Heart left ventricle (tissue), 16 donors: ENCODE measurements at regions not wholly inside any gene's neighbourhood (a gene's known extent, or its start where the extent isn't known, plus 50 kb on each side); places are given as distances from the start of the nearest gene placed in this dataset.

ENCODE experiments used
- ATAC-seq, 4 donors: fragments of 200-7000 bp; cut with Tn5 transposase; one replicate each; pipeline ENCODE4 v1.9.1; 2020 to 2022; ENCODE audit warnings: moderate library complexity in 4 of 4, mild to moderate bottlenecking in 3 of 4, moderate number of reproducible peaks in 1 of 4
- DNase-seq, 5 donors: peaks; one replicate each; pipeline ENCODE4 v3.0.0-alpha.2; 2020
- H3K27ac ChIP-seq, 12 donors: fragments of 200-600 bp; sonication (generic) in 4 of 12; one replicate each; pipeline versions ENCODE4 v1.5.0 to v1.8.0; 2016 to 2022; ENCODE audit warnings: mild to moderate bottlenecking in 2 of 12
- H3K27me3 ChIP-seq, 9 donors: fragments of 200-600 bp; sonication (generic) in 2 of 9; one replicate each; pipeline versions ENCODE4 v1.5.1 to v1.8.0; 2016 to 2022; ENCODE audit warnings: mild to moderate bottlenecking in 3 of 9
- H3K36me3 ChIP-seq, 9 donors: fragments of 200-600 bp; sonication (generic) in 2 of 9; one replicate each; pipeline versions ENCODE4 v1.5.0 to v1.8.0; 2018 to 2022; ENCODE audit warnings: mild to moderate bottlenecking in 2 of 9
- H3K4me1 ChIP-seq, 12 donors: fragments of 200-600 bp; sonication (generic) in 4 of 12; one replicate each; pipeline versions ENCODE4 v1.5.0 to v1.8.0; 2016 to 2022; ENCODE audit warnings: mild to moderate bottlenecking in 3 of 12
- H3K4me3 ChIP-seq, 12 donors: fragments of 200-600 bp; sonication (generic) in 4 of 12; one replicate each; pipeline versions ENCODE4 v1.5.0 to v1.8.0; 2017 to 2022; ENCODE audit warnings: mild to moderate bottlenecking in 9 of 12, moderate library complexity in 4 of 12
- H3K9me3 ChIP-seq, 12 donors: fragments of 200-600 bp; sonication (generic) in 4 of 12; one replicate each; pipeline versions ENCODE4 v1.5.0 to v1.8.0; 2016 to 2022; ENCODE audit warnings: mild to moderate bottlenecking in 1 of 12
- POLR2A ChIP-seq, 2 donors: fragments of 450-650 bp; IDR thresholded peaks; one replicate each; pipeline ENCODE4 v1.6.1; 2017; ENCODE audit warnings: antibody characterized with exemption in 2 of 2, mild to moderate bottlenecking in 2 of 2, moderate library complexity in 2 of 2
- WGBS, 4 donors: extraction: QIAGEN DNeasy Blood & Tissue Kit in 2 of 4; methylation state at CpG; one replicate each; pipeline versions ENCODE4 v1.1.5 to v1.1.7; 2013 to 2018; 5-methylcytosine and 5-hydroxymethylcytosine counted together
- intact Hi-C, 10 donors: fragments of 100-400 bp; cut with DNase I; formaldehyde crosslinking; loops; one replicate each; pipeline versions ENCODE4 v1.11.1 to v1.14.2; 2022
- TF ChIP-seq, protein P1 (sequence below), 12 donors: fragments of 200-600 bp; sonication (generic) in 4 of 12; IDR thresholded peaks; one replicate each; pipeline versions ENCODE4 v1.5.0 to v1.8.0; 2018 to 2022; ENCODE audit warnings: antibody characterized with exemption in 12 of 12, mild to moderate bottlenecking in 5 of 12
- donor health status: ischemic (EF 13 %, LVEDD 7.1; RV severe dilation, severe dysfunction).
- donor health status: healthy with polysubstance abuse.
- donor health status: DM: no; HTN: yes; CAD: no.
- donor health status: DM: no; HTN: no; CAD: no.
- donor health status: ischemic (EF 25% LVEDD 6.9; RV normal size, moderate dysfunction).
- donor health status: ischemic (EF 25% LVEDD 5.7; RV mildly dilated, moderate dysfunction).
- donor health status: healthy.
- donor health status: DM: yes; HTN: yes; CAD: no.
- donor health status: ischemic (EF 35%, LVEDD 5.7; RV mildly dilated, moderate dysfunction).
- donor health status: nonischemic (EF 11% LVEDD 7.7; RV severe dilation, severe dysfunction).
- donor health status: DM: yes; HTN: yes; CAD: no.
- donor health status: PGD.
- donor health status: ischemic (EF 29% LVEDD 5.4; RV normal size, mild dysfunction).
- donor health status: nonischemic (EF 23%, LVEDD 6.1; RV moderate dilation, normal function).

GRCh38 chr13:63542770-63543169, 2127.1 kb upstream of the PCDH20 start:
- 21 to 49% (median 43%) methylated on average over 1 of the region's 1 CpG for WGBS, 4 donors

GRCh38 chr13:63541336-63541735, 2125.7 kb upstream of the PCDH20 start:
- ATAC-seq (no peak), DNase-seq (no peak)
- Histone ChIP-seq H3K27ac (no peak overlapping the region), H3K4me3 (no peak overlapping the region), H3K9me3 (peaks cover 0 to 2% (median 0%) of the 10 kb centered on the region in 12 donors), H3K36me3 (no peaks in the 10 kb centered on the region), H3K27me3 (no peaks in the 10 kb centered on the region), H3K4me1 (no peaks in the 10 kb centered on the region)
- intact Hi-C loops: loop anchor here in 1 of 10 donors (10.0 kb wide), 1 partner anchor 1043 kb away; no protein-coding TSS in a partner anchor
- 41 to 50% (median 44%) methylated on average over 6 of the region's 6 CpGs for WGBS, 4 donors
- TF ChIP-seq POLR2A (IDR thresholded peaks at IDR 0.05): no peak
- TF ChIP-seq, protein P1, sequence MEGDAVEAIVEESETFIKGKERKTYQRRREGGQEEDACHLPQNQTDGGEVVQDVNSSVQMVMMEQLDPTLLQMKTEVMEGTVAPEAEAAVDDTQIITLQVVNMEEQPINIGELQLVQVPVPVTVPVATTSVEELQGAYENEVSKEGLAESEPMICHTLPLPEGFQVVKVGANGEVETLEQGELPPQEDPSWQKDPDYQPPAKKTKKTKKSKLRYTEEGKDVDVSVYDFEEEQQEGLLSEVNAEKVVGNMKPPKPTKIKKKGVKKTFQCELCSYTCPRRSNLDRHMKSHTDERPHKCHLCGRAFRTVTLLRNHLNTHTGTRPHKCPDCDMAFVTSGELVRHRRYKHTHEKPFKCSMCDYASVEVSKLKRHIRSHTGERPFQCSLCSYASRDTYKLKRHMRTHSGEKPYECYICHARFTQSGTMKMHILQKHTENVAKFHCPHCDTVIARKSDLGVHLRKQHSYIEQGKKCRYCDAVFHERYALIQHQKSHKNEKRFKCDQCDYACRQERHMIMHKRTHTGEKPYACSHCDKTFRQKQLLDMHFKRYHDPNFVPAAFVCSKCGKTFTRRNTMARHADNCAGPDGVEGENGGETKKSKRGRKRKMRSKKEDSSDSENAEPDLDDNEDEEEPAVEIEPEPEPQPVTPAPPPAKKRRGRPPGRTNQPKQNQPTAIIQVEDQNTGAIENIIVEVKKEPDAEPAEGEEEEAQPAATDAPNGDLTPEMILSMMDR (IDR thresholded peaks at IDR 0.05): no peak

More at GRCh38 chr13:63542770-63543169, 2127.1 kb upstream of the PCDH20 start:
- Histone ChIP-seq H3K4me3 (no peak overlapping the region), H3K9me3 (peaks cover 0 to 5% (median 0%) of the 10 kb centered on the region in 12 donors), H3K27ac (no peak overlapping the region), H3K27me3 (no peaks in the 10 kb centered on the region), H3K4me1 (no peaks in the 10 kb centered on the region), H3K36me3 (no peaks in the 10 kb centered on the region)
- ATAC-seq (no peak), DNase-seq (no peak)
- no peak for TF ChIP-seq POLR2A (IDR thresholded peaks at IDR 0.05)
- TF ChIP-seq, protein P1 (IDR thresholded peaks at IDR 0.05): no peak
- intact Hi-C loops: loop anchor here in 1 of 10 donors (10.0 kb wide), 1 partner anchor 1042 kb away; no protein-coding TSS in a partner anchor

- Histone ChIP-seq H3K4me1 (no peaks in the 10 kb centered on the region), H3K27me3 (no peaks in the 10 kb centered on the region), H3K4me3 (no peak overlapping the region), H3K36me3 (no peaks in the 10 kb centered on the region), H3K9me3 (no peaks in the 10 kb centered on the region), H3K27ac (no peak overlapping the region)
- DNase-seq: no peak
- 33 to 41% (median 38%) methylated on average over 1 of the region's 1 CpG for WGBS, 4 donors
- TF ChIP-seq, protein P1 (IDR thresholded peaks at IDR 0.05): no peak
- no peak for TF ChIP-seq POLR2A (IDR thresholded peaks at IDR 0.05)
- intact Hi-C loops: loop anchor here in 1 of 10 donors (10.0 kb wide), 1 partner anchor 1045 kb away; no protein-coding TSS in a partner anchor
- ATAC-seq: no peak
These were observed 2124.4 kb upstream of the PCDH20 start for GRCh38 chr13:63540061-63540460.

DNA sequence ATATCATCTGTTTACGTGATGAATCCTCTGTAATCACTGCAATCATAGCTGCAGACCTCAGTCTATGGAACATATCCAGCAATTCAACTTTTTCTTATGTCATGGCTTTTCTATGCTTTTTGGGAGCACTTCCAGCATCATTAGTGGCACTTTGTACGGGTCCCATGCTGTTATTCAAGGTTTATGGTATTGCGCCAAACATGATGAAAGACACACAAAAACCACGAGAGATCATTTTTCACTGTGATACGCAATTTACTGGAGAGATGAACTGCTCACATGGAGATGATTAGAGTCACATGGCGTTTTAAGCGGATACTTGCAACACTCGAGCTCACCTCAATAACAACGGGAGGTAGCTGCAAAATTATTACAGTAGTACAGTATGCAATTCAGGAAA, 2101.7 kb upstream of the PCDH20 start:
- Histone ChIP-seq H3K4me1 (no peaks in the 10 kb centered on the region), H3K27ac (no peak overlapping the region)

More for the DNA sequence above, 2101.7 kb upstream of the PCDH20 start:
- H3K4me3 ChIP-seq: no peak overlapping the region
- intact Hi-C loops: loop anchor here in 1 of 10 donors (2.0 kb wide), 1 partner anchor 15 kb away; no protein-coding TSS in a partner anchor
- peaks cover 0 to 3% (median 0%) of the 10 kb centered on the region in 12 donors for H3K9me3 ChIP-seq
- DNase-seq (no peak), ATAC-seq (no peak)
- no peaks in the 10 kb centered on the region for H3K27me3 ChIP-seq
- H3K36me3 ChIP-seq: no peaks in the 10 kb centered on the region
- no peak for TF ChIP-seq POLR2A (IDR thresholded peaks at IDR 0.05)
- TF ChIP-seq, protein P1 (IDR thresholded peaks at IDR 0.05): no peak
- WGBS, 4 donors: 69 to 83% (median 73%) methylated on average over 9 of the region's 9 CpGs
